DND-41 (cell line): ENCODE measurements at regions not wholly inside any gene's neighbourhood (a gene's known extent, or its start where the extent isn't known, plus 50 kb on each side); places are given as distances from the start of the nearest gene placed in this dataset.
"Not testable (repeated sequence)": the region's sequence is repeated elsewhere in the genome, so short reads cannot be mapped to it uniquely, and the experiment has no call there.

Source experiments
- ATAC-seq: fragments of 200-7000 bp; cut with Tn5 transposase; 3 replicates; pipeline ENCODE4 v1.9.1; 2021; ENCODE audit warnings: low read depth; ENCODE audit not compliant: insufficient read depth
- DNase-seq: peaks from one replicate; pipeline ENCODE4 v3.0.0-alpha.2; 2020
- H2AFZ ChIP-seq: 2 replicates; pipeline ENCODE4 v1.6.0; 2012; ENCODE audit warnings: low read depth, low read length
- H3K27ac ChIP-seq: 2 replicates; pipeline ENCODE4 v1.5.1; 2012; ENCODE audit warnings: low read length, inconsistent platforms
- H3K27me3 ChIP-seq: fragments of 200-600 bp; sonication (generic); 2 replicates; pipeline ENCODE4 v1.6.0; 2012; ENCODE audit warnings: low read length, mild to moderate bottlenecking, inconsistent platforms; ENCODE audit not compliant: insufficient read depth, poor library complexity
- H3K36me3 ChIP-seq: 2 replicates; pipeline ENCODE4 v1.5.1; 2012; ENCODE audit warnings: low read length, inconsistent platforms; ENCODE audit not compliant: insufficient read depth
- H3K4me1 ChIP-seq: 2 replicates; pipeline ENCODE4 v1.5.1; 2012; ENCODE audit warnings: mild to moderate bottlenecking, low read length; ENCODE audit not compliant: insufficient read depth
- H3K4me2 ChIP-seq: 2 replicates; pipeline ENCODE4 v1.6.0; 2012; ENCODE audit warnings: mild to moderate bottlenecking, moderate library complexity, low read length, inconsistent platforms; ENCODE audit not compliant: insufficient read depth
- H3K4me3 ChIP-seq, 2 experiments: fragments of 200-600 bp in 1 of 2; shearing (Covaris generic) in 1 of 2; 2 replicates each; pipeline ENCODE4 v1.5.1; 2012 to 2016; ENCODE audit warnings: inconsistent platforms in 2 of 2, low read length in 2 of 2, mild to moderate bottlenecking in 2 of 2, low read depth in 1 of 2, moderate library complexity in 1 of 2
- H3K79me2 ChIP-seq: 2 replicates; pipeline ENCODE4 v1.6.0; 2012; ENCODE audit warnings: low read length, inconsistent platforms; ENCODE audit not compliant: insufficient read depth
- H3K9ac ChIP-seq: 2 replicates; pipeline ENCODE4 v1.6.0; 2012; ENCODE audit warnings: low read depth, mild to moderate bottlenecking, inconsistent platforms, low read length, moderate library complexity
- H3K9me3 ChIP-seq: 2 replicates; pipeline ENCODE4 v1.5.1; 2012; ENCODE audit warnings: low read length, moderate library complexity, mild to moderate bottlenecking, inconsistent platforms; ENCODE audit not compliant: insufficient read depth, severe bottlenecking
- H4K20me1 ChIP-seq: 2 replicates; pipeline ENCODE4 v1.6.0; 2012; ENCODE audit warnings: low read length; ENCODE audit not compliant: insufficient read depth
- EZH2 ChIP-seq: IDR thresholded peaks from 3 replicates; pipeline ENCODE4 v1.6.1; 2012; ENCODE audit warnings: borderline replicate concordance, low read depth, mild to moderate bottlenecking, moderate library complexity, low read length, inconsistent platforms; ENCODE audit not compliant: severe bottlenecking
- TF ChIP-seq, protein P1 (sequence below): IDR thresholded peaks from 2 replicates; pipeline ENCODE4 v1.5.1; 2012; ENCODE audit warnings: borderline replicate concordance, low read length, moderate library complexity, mild to moderate bottlenecking; ENCODE audit not compliant: poor library complexity, severe bottlenecking; ENCODE audit errors: extremely low read depth

- Histone ChIP-seq H3K36me3 (no peaks in the 10 kb centered on the region), H3K4me3 (no peak overlapping the region), H3K4me2 (no peak overlapping the region), H3K27ac (no peak overlapping the region), H4K20me1 (no peaks in the 10 kb centered on the region), H3K9ac (no peak overlapping the region), H3K79me2 (no peaks in the 10 kb centered on the region), H2AFZ (no peak overlapping the region), H3K9me3 (no peaks in the 10 kb centered on the region), H3K27me3 (peaks cover 5% of the 10 kb centered on the region), H3K4me1 (no peaks in the 10 kb centered on the region)
- ATAC-seq (no peak), DNase-seq (no peak)
- TF ChIP-seq EZH2: no peak
- TF ChIP-seq, protein P1, sequence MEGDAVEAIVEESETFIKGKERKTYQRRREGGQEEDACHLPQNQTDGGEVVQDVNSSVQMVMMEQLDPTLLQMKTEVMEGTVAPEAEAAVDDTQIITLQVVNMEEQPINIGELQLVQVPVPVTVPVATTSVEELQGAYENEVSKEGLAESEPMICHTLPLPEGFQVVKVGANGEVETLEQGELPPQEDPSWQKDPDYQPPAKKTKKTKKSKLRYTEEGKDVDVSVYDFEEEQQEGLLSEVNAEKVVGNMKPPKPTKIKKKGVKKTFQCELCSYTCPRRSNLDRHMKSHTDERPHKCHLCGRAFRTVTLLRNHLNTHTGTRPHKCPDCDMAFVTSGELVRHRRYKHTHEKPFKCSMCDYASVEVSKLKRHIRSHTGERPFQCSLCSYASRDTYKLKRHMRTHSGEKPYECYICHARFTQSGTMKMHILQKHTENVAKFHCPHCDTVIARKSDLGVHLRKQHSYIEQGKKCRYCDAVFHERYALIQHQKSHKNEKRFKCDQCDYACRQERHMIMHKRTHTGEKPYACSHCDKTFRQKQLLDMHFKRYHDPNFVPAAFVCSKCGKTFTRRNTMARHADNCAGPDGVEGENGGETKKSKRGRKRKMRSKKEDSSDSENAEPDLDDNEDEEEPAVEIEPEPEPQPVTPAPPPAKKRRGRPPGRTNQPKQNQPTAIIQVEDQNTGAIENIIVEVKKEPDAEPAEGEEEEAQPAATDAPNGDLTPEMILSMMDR: no peak
These were observed 60.2 kb upstream of the UNC5A start for GRCh38 chr5:176750144-176750543.

DNA sequence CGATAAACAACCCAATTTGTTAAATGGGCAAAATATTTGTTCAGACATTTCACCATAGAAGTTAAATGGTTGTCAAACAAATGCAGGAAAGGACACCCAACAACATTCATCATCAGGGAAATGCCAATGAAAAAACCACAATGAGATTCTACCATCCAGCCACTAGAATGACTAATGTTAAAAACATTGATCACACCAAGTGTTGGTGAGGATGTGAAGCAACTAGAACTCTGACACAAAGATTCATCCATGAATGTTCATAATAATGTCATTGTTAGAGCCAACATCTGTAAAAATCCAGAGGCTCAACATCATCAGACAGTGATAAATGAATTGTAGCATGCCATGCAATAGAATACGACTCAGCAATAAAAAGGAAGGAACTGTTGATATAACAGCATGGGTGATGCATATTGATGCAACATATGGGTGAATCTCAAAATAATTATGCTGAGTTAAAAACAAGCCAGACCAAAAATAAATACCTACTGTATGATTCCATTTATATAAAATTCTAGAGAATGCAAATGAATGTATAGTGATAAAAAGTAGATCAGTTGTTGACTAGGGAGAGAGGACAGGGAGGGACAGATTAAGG lies 55.9 kb upstream of the UNC5A start:
- H3K4me1 ChIP-seq: no peaks in the 10 kb centered on the region
- H3K27ac ChIP-seq: no peak overlapping the region
- no peaks in the 10 kb centered on the region for H3K79me2 ChIP-seq
- H3K9ac ChIP-seq: no peak overlapping the region
- TF ChIP-seq EZH2: no peak
- TF ChIP-seq, protein P1: no peak
- no peak overlapping the region for H3K4me2 ChIP-seq
- no peak overlapping the region for H2AFZ ChIP-seq
- DNase-seq: no peak
- no peak overlapping the region for H3K4me3 ChIP-seq
- H3K9me3 ChIP-seq: no peaks in the 10 kb centered on the region
- no peaks in the 10 kb centered on the region for H3K27me3 ChIP-seq
- no peaks in the 10 kb centered on the region for H3K36me3 ChIP-seq
- no peaks in the 10 kb centered on the region for H4K20me1 ChIP-seq
- ATAC-seq: no peak

GRCh38 chr5:176755593-176755992 lies 54.8 kb upstream of the UNC5A start:
- ATAC-seq, H3K4me3 ChIP-seq, H4K20me1 ChIP-seq, H3K9ac ChIP-seq, H3K27me3 ChIP-seq, H3K4me2 ChIP-seq, H3K27ac ChIP-seq, H3K36me3 ChIP-seq, H2AFZ ChIP-seq, H3K9me3 ChIP-seq, H3K4me1 ChIP-seq, H3K79me2 ChIP-seq, DNase-seq: not testable (repeated sequence)

GRCh38 chr5:176757569-176757968 lies 52.8 kb upstream of the UNC5A start:
- DNase-seq, H3K79me2 ChIP-seq, H3K9me3 ChIP-seq, H2AFZ ChIP-seq, H3K36me3 ChIP-seq, H3K27me3 ChIP-seq, H3K4me1 ChIP-seq, H3K4me3 ChIP-seq, H4K20me1 ChIP-seq, ATAC-seq, H3K4me2 ChIP-seq, H3K27ac ChIP-seq, H3K9ac ChIP-seq: not testable (repeated sequence)
